Esophagus muscularis mucosa (tissue), 4 donors: ENCODE measurements at regions not wholly inside any gene's neighbourhood (a gene's known extent, or its start where the extent isn't known, plus 50 kb on each side); places are given as distances from the start of the nearest gene placed in this dataset.

ENCODE experiments used
- DNase-seq: peaks from one replicate; pipeline ENCODE4 v3.0.0-alpha.2; 2017; ENCODE audit errors: extremely low spot score
- H3K27ac ChIP-seq, 4 donors: fragments of 200-600 bp; sonication (generic); replicated peaks in 1 of 4; 1 replicate in 3 of 4; 2 replicates in 1 of 4; pipeline ENCODE4 v1.5.1; 2016 to 2019; ENCODE audit warnings: mild to moderate bottlenecking in 1 of 4
- H3K27me3 ChIP-seq, 4 donors: fragments of 200-600 bp; sonication (generic); one replicate each; pipeline versions ENCODE4 v1.5.1 to v1.6.0; 2016 to 2019
- H3K36me3 ChIP-seq, 4 donors: fragments of 200-600 bp; sonication (generic); one replicate each; pipeline ENCODE4 v1.5.1; 2016 to 2019
- H3K4me1 ChIP-seq, 4 donors: fragments of 200-600 bp; sonication (generic); one replicate each; pipeline ENCODE4 v1.5.1; 2016 to 2019
- H3K4me3 ChIP-seq, 4 donors: fragments of 200-600 bp; sonication (generic); 1 replicate in 2 of 4; 2 replicates in 2 of 4; pipeline ENCODE4 v1.5.1; 2016 to 2019; ENCODE audit warnings: mild to moderate bottlenecking in 4 of 4, moderate library complexity in 1 of 4
- H3K9me3 ChIP-seq, 4 donors: fragments of 200-600 bp; sonication (generic); 1 replicate in 3 of 4; 2 replicates in 1 of 4; pipeline ENCODE4 v1.5.1; 2016 to 2019
- EP300 ChIP-seq: sonication (generic); formaldehyde crosslinking; IDR thresholded peaks from one replicate; pipeline ENCODE4 v1.6.1; 2017; ENCODE audit warnings: antibody characterized with exemption
- POLR2A ChIP-seq: fragments of 450-650 bp; IDR thresholded peaks from one replicate; pipeline ENCODE4 v1.6.1; 2017; ENCODE audit warnings: antibody characterized with exemption, moderate library complexity, mild to moderate bottlenecking, low read depth
- POLR2AphosphoS5 ChIP-seq, 2 donors: sonication (generic); formaldehyde crosslinking; IDR thresholded peaks; one replicate each; pipeline ENCODE4 v1.6.1; 2017; ENCODE audit warnings: antibody characterized with exemption in 2 of 2
- WGBS: methylation state at CpG from one replicate; pipeline ENCODE4 v1.1.5; 2018; 5-methylcytosine and 5-hydroxymethylcytosine counted together
- intact Hi-C: fragments of 100-400 bp; cut with DNase I; formaldehyde crosslinking; loops from one replicate; pipeline ENCODE4 v1.15.1; 2023
- TF ChIP-seq, protein P1 (sequence below), 3 experiments: fragments of 200-600 bp in 2 of 3; fragments of 450-650 bp in 1 of 3; sonication (generic) in 2 of 3; IDR thresholded peaks; one replicate each; pipeline ENCODE4 v1.5.1; 2017 to 2019; ENCODE audit warnings: antibody characterized with exemption in 3 of 3, mild to moderate bottlenecking in 2 of 3, moderate library complexity in 1 of 3

DNA sequence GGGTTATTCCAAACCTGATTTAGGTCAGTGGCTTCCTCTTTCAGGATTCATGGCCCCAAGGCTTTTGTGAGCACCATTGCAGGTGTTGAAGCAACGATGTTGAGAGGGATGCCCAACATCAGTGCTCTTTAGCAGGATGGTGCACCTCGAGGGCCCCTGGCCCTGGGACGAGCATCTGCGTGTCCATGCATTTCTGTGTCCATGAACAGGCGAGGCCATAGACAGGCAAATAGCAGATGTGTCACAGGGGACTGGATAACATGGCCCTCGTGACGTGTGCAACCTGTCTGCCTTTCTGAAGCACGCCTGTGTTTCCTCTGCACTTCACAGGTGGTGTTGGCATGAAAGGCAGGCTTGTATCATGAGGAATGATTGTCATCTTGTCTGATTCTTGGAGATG is 132.3 kb downstream of the SNRPN start:
- H3K36me3 ChIP-seq: peaks cover 89 to 100% (median 98%) of the 10 kb centered on the region in 4 donors
- H3K9me3 ChIP-seq: peaks cover 0 to 100% (median 97%) of the 10 kb centered on the region in 4 donors
- no peaks in the 10 kb centered on the region for H3K4me1 ChIP-seq
- no peak overlapping the region for H3K27ac ChIP-seq
- 78% methylated on average over 7 of the region's 8 CpGs for WGBS
- no peak for DNase-seq
- TF ChIP-seq POLR2A: no peak
- TF ChIP-seq POLR2AphosphoS5 (IDR thresholded peaks at IDR 0.05): no peak
- no peak for TF ChIP-seq EP300
- TF ChIP-seq, protein P1, sequence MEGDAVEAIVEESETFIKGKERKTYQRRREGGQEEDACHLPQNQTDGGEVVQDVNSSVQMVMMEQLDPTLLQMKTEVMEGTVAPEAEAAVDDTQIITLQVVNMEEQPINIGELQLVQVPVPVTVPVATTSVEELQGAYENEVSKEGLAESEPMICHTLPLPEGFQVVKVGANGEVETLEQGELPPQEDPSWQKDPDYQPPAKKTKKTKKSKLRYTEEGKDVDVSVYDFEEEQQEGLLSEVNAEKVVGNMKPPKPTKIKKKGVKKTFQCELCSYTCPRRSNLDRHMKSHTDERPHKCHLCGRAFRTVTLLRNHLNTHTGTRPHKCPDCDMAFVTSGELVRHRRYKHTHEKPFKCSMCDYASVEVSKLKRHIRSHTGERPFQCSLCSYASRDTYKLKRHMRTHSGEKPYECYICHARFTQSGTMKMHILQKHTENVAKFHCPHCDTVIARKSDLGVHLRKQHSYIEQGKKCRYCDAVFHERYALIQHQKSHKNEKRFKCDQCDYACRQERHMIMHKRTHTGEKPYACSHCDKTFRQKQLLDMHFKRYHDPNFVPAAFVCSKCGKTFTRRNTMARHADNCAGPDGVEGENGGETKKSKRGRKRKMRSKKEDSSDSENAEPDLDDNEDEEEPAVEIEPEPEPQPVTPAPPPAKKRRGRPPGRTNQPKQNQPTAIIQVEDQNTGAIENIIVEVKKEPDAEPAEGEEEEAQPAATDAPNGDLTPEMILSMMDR (IDR thresholded peaks at IDR 0.05): no peak
- no peaks in the 10 kb centered on the region for H3K27me3 ChIP-seq
- intact Hi-C loops: no loop called here
- no peak overlapping the region for H3K4me3 ChIP-seq

DNA sequence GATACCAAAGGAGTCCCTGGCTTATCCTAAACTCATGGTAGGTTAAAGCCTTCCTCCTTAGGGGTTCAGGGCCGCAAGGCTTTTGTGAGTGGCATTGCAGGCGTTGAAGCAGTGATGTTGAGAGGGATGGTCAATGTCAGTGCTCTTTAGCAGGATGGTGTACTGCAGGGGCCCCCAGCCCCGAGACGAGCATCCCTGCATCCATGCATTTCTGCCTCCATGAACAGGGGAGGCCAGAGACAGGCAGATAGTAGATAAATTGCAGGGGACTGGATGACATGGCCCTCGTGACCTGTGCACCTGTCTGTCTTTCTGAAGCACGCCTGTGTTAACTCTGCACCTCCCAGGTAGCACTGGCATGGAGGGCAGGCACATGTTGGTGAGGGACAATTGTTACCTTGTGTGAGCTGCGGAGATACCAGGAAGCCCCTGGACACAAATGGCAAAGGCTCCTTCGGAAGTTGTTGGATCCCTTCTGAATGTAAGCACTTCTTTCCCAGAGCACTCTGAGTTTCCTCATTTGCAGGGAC is 133.5 kb downstream of the SNRPN start:
- Histone ChIP-seq H3K27ac (no peak overlapping the region), H3K9me3 (peaks cover 0 to 100% (median 93%) of the 10 kb centered on the region in 4 donors), H3K4me3 (no peak overlapping the region), H3K4me1 (no peaks in the 10 kb centered on the region), H3K27me3 (no peaks in the 10 kb centered on the region), H3K36me3 (peaks cover 86 to 100% (median 98%) of the 10 kb centered on the region in 4 donors)
- TF ChIP-seq EP300: no peak
- TF ChIP-seq POLR2AphosphoS5 (IDR thresholded peaks at IDR 0.05): no peak
- TF ChIP-seq POLR2A: no peak
- TF ChIP-seq, protein P1 (IDR thresholded peaks at IDR 0.05): no peak
- intact Hi-C loops: no loop called here
- WGBS: 76% methylated on average over 7 of the region's 8 CpGs
- no peak for DNase-seq

DNA sequence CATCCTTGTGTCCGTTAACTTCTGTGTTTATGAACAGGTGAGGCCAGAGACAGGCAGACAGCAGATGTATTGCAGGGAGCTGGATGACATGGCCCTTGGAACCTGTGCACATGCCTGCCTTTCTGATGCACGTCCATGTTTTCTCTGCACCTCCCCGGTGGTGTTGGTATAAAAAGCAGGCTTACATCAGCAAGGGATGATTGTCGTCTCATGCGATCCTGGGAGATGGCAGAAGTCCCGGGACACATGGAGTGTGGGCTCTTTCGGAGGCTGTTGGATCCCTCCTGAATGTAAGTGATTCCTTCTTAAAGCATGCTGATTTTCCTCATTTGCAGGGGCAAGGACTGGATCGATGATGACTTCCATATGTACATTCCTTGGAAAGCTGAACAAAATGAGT is 134.8 kb downstream of the SNRPN start:
- TF ChIP-seq POLR2A (no peak), POLR2AphosphoS5 (IDR thresholded peaks at IDR 0.05) (no peak), EP300 (no peak)
- TF ChIP-seq, protein P1 (IDR thresholded peaks at IDR 0.05): no peak
- no peaks in the 10 kb centered on the region for H3K27me3 ChIP-seq
- no peaks in the 10 kb centered on the region for H3K4me1 ChIP-seq
- peaks cover 0 to 100% (median 92%) of the 10 kb centered on the region in 4 donors for H3K9me3 ChIP-seq
- no peak overlapping the region for H3K27ac ChIP-seq
- WGBS: 88% methylated on average over 4 of the region's 8 CpGs
- H3K36me3 ChIP-seq: peaks cover 86 to 100% (median 98%) of the 10 kb centered on the region in 4 donors
- intact Hi-C loops: no loop called here
- no peak for DNase-seq
- no peak overlapping the region for H3K4me3 ChIP-seq

DNA sequence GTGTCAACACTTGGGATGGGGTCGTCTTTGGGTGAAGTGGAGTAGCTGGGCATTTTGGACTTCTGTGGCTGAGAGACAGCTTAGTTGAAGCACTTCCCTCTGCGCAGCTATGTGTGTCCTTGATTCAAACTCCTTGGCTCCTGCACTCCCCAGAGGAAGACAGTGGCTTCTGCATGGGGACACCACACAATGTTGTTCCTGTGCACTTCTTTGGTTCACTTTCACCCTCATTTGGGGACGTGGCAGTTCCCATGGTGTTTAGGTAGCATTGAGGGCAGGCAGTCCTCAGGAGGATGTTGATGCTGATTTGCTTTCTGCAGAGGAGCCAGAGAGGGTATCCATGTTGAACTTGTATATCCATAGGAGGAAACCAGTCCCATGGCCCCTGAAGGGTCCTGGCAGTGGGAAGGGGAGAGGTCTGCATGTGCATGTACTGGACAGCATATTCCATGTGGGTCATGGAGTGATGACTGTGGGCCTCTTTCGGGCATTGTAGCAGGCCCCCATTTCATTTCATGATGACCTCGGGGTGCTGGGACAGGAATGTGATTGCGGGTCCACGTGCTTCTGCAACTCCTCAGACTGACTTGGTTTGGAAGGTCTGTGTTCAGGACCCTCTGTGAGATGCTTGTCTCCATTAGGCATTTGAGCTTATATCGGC is 135.4 kb downstream of the SNRPN start:
- DNase-seq: no peak
- no peak overlapping the region for H3K27ac ChIP-seq
- H3K9me3 ChIP-seq: peaks cover 0 to 99% (median 92%) of the 10 kb centered on the region in 4 donors
- peaks cover 82 to 100% (median 98%) of the 10 kb centered on the region in 4 donors for H3K36me3 ChIP-seq
- 93% methylated on average over 8 of the region's 8 CpGs for WGBS
- no peak for TF ChIP-seq POLR2AphosphoS5 (IDR thresholded peaks at IDR 0.05)
- no peak for TF ChIP-seq POLR2A
- TF ChIP-seq, protein P1 (IDR thresholded peaks at IDR 0.05): no peak
- TF ChIP-seq EP300: no peak
- intact Hi-C loops: loop anchor here (10.0 kb wide), 1 partner anchor 115 kb away; no protein-coding TSS in a partner anchor
- no peak overlapping the region for H3K4me3 ChIP-seq
- H3K4me1 ChIP-seq: no peaks in the 10 kb centered on the region
- no peaks in the 10 kb centered on the region for H3K27me3 ChIP-seq
